ENCODE measurements at regions not wholly inside any gene's neighbourhood (a gene's known extent, or its start where the extent isn't known, plus 50 kb on each side); places are given as distances from the start of the nearest gene placed in this dataset.

- TF ChIP-seq, protein P1, sequence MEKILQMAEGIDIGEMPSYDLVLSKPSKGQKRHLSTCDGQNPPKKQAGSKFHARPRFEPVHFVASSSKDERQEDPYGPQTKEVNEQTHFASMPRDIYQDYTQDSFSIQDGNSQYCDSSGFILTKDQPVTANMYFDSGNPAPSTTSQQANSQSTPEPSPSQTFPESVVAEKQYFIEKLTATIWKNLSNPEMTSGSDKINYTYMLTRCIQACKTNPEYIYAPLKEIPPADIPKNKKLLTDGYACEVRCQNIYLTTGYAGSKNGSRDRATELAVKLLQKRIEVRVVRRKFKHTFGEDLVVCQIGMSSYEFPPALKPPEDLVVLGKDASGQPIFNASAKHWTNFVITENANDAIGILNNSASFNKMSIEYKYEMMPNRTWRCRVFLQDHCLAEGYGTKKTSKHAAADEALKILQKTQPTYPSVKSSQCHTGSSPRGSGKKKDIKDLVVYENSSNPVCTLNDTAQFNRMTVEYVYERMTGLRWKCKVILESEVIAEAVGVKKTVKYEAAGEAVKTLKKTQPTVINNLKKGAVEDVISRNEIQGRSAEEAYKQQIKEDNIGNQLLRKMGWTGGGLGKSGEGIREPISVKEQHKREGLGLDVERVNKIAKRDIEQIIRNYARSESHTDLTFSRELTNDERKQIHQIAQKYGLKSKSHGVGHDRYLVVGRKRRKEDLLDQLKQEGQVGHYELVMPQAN (conservative IDR thresholded peaks at IDR 0.05), result no peak
- TF ChIP-seq FOXK2 (IDR thresholded peaks at IDR 0.05) (no peak), NRF1 (conservative IDR thresholded peaks at IDR 0.05; ENCODE audit: low read depth, low read length) (no peak), HDGF (IDR thresholded peaks at IDR 0.05) (no peak), ZBTB33 (IDR thresholded peaks at IDR 0.05) (no peak), CBX3 (IDR thresholded peaks at IDR 0.05; ENCODE audit: borderline replicate concordance, low read depth) (no peak)
- TF ChIP-seq, protein P2, sequence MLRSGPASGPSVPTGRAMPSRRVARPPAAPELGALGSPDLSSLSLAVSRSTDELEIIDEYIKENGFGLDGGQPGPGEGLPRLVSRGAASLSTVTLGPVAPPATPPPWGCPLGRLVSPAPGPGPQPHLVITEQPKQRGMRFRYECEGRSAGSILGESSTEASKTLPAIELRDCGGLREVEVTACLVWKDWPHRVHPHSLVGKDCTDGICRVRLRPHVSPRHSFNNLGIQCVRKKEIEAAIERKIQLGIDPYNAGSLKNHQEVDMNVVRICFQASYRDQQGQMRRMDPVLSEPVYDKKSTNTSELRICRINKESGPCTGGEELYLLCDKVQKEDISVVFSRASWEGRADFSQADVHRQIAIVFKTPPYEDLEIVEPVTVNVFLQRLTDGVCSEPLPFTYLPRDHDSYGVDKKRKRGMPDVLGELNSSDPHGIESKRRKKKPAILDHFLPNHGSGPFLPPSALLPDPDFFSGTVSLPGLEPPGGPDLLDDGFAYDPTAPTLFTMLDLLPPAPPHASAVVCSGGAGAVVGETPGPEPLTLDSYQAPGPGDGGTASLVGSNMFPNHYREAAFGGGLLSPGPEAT (IDR thresholded peaks at IDR 0.05; ENCODE audit: low read depth), result no peak
Measured at GRCh38 chr6:43985329-43985728, 141.9 kb downstream of the MRPL14 start (continued).
